ENCODE measurements at regions not wholly inside any gene's neighbourhood (a gene's known extent, or its start where the extent isn't known, plus 50 kb on each side); places are given as distances from the start of the nearest gene placed in this dataset.
A peak's percentile ranks its signal among the peaks of the same experiment; 100 is the strongest.
"Not testable (repeated sequence)": the region's sequence is repeated elsewhere in the genome, so short reads cannot be mapped to it uniquely, and the experiment has no call there.

- peak; percentile 32 for DNase-seq (ENCODE audit: extremely low spot score)
- Histone ChIP-seq H3K27ac (ENCODE audit: low read depth) (no peak overlapping the region), H3K4me3 (ENCODE audit: low read depth, low read length) (no peak overlapping the region), H3K4me1 (ENCODE audit: insufficient read depth) (no peaks in the 10 kb centered on the region), H3K36me3 (ENCODE audit: insufficient read depth) (peaks cover 1% of the 10 kb centered on the region)
- 54% methylated on average over 6 of the region's 6 CpGs for WGBS
These were observed 306.1 kb upstream of the RGS6 start for GRCh38 chr14:71625891-71626701.

DNA sequence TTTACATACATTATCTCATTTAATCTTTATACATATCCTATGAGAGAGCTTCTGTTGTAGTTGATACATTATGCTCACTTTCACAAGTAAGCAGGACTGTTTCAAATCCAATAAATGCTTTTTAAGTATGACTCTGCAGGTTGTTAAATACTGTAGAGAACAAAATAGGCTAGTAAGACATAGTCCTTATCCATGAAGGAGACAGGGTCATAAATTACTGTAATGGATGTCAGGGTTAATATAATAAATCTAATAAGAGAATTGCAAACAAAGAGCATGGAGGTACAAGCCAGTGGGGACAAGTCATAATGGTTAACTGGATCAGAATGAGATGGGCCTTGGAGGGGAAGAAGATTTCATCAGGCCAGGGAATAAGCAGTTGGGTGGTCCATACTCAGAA lies 303.8 kb upstream of the RGS6 start:
- Histone ChIP-seq H3K27ac (ENCODE audit: low read depth) (no peak overlapping the region), H3K4me3 (ENCODE audit: low read depth, low read length) (no peak overlapping the region), H3K4me1 (ENCODE audit: insufficient read depth) (no peaks in the 10 kb centered on the region), H3K36me3 (ENCODE audit: insufficient read depth) (peaks cover 1% of the 10 kb centered on the region)
- no peak for DNase-seq (ENCODE audit: extremely low spot score)

DNA sequence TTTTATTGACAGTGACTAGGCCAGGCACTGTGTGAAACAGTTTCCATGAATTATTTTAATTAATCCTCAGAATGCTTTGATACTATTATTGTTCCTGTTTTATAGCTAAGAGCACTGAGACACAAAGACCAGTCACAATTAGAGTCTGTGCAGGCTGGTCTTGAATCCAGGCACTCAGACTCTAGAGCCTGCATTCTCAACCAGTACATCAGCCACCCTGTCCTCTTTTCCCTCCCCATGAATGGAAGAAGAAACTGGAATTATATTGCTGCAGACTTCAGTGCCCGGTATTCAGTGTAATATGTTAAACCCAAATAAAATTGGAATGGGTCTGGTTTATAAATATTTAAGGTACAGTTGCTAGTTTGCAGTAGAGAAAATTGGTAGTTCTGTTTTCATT lies 303.0 kb upstream of the RGS6 start:
- 97% methylated on average over 1 of the region's 1 CpG for WGBS
- no peaks in the 10 kb centered on the region for H3K4me1 ChIP-seq (ENCODE audit: insufficient read depth)
- H3K27ac ChIP-seq (ENCODE audit: low read depth), result no peak overlapping the region
- peaks cover 1% of the 10 kb centered on the region for H3K36me3 ChIP-seq (ENCODE audit: insufficient read depth)
- DNase-seq (ENCODE audit: extremely low spot score), result no peak
- no peak overlapping the region for H3K4me3 ChIP-seq (ENCODE audit: low read depth, low read length)

GRCh38 chr14:71629765-71630492 lies 302.3 kb upstream of the RGS6 start:
- Histone ChIP-seq H3K4me1 (ENCODE audit: insufficient read depth) (no peaks in the 10 kb centered on the region), H3K36me3 (ENCODE audit: insufficient read depth) (peaks cover 1% of the 10 kb centered on the region), H3K4me3 (ENCODE audit: low read depth, low read length) (no peak overlapping the region), H3K27ac (ENCODE audit: low read depth) (no peak overlapping the region)
- DNase-seq (ENCODE audit: extremely low spot score), result no peak
- WGBS, result 83% methylated on average over 7 of the region's 7 CpGs

GRCh38 chr14:71631030-71631429 lies 301.2 kb upstream of the RGS6 start:
- H3K27ac ChIP-seq (ENCODE audit: low read depth); H3K4me1 ChIP-seq (ENCODE audit: insufficient read depth); H3K36me3 ChIP-seq (ENCODE audit: insufficient read depth); DNase-seq (ENCODE audit: extremely low spot score); H3K4me3 ChIP-seq (ENCODE audit: low read depth, low read length): not testable (repeated sequence)
- WGBS, result 97% methylated on average over 1 of the region's 1 CpG

DNA sequence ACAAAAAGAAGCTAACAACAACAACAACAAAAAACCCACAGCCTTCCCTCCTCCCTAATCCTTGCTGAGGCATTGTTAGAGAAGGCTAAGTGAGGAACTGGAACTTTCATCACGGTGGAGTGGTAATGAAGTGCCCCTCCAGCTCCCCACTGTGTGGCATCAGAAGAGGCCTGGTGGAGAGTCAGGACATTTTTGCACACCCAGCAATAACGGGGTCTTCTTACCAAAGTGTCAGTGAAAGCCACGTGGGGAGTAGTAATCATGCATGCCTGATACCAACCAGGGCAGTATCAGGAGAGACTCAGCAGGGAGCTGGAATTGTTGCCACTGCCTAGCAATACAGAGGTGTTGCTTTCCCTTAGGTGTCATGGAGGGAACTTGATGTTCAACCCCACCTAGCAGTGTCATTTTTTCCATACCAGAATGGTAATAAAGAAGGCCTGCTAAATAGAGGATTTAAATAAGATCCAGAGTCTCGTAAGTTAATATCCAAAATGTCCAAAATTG lies 299.7 kb upstream of the RGS6 start:
- H3K27ac ChIP-seq (ENCODE audit: low read depth), result no peak overlapping the region
- H3K4me3 ChIP-seq (ENCODE audit: low read depth, low read length), result no peak overlapping the region
- H3K36me3 ChIP-seq (ENCODE audit: insufficient read depth), result peaks cover 1% of the 10 kb centered on the region
- DNase-seq (ENCODE audit: extremely low spot score), result no peak
- no peaks in the 10 kb centered on the region for H3K4me1 ChIP-seq (ENCODE audit: insufficient read depth)
- WGBS, result 90% methylated on average over 4 of the region's 4 CpGs

DNA sequence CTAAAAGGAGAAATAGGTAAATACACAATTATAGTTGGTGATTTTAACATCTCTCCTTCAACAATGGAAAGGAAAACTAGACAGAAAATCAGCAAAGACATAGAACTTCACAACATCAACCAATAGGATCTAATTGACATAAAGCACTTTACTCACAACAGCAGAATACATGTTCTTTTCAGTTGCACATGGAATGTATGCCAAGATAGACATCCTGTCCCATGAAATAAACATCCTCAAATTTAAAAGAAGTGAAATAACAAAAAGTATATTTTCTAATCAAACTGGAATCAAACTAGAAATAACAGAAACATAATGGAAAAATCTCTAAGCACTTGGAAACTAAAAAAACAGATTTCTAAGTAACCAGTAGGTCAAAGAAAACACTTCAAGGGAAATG lies 296.2 kb upstream of the RGS6 start:
- H3K36me3 ChIP-seq (ENCODE audit: insufficient read depth), result no peaks in the 10 kb centered on the region
- no peak for DNase-seq (ENCODE audit: extremely low spot score)
- no peaks in the 10 kb centered on the region for H3K4me1 ChIP-seq (ENCODE audit: insufficient read depth)
- no peak overlapping the region for H3K27ac ChIP-seq (ENCODE audit: low read depth)
- H3K4me3 ChIP-seq (ENCODE audit: low read depth, low read length), result no peak overlapping the region

GRCh38 chr14:71636820-71637471 lies 295.3 kb upstream of the RGS6 start:
- no peaks in the 10 kb centered on the region for H3K36me3 ChIP-seq (ENCODE audit: insufficient read depth)
- no peak for DNase-seq (ENCODE audit: extremely low spot score)
- 96% methylated on average over 14 of the region's 14 CpGs for WGBS
- H3K27ac ChIP-seq (ENCODE audit: low read depth), result no peak overlapping the region
- H3K4me1 ChIP-seq (ENCODE audit: insufficient read depth), result no peaks in the 10 kb centered on the region
- H3K4me3 ChIP-seq (ENCODE audit: low read depth, low read length), result no peak overlapping the region

DNA sequence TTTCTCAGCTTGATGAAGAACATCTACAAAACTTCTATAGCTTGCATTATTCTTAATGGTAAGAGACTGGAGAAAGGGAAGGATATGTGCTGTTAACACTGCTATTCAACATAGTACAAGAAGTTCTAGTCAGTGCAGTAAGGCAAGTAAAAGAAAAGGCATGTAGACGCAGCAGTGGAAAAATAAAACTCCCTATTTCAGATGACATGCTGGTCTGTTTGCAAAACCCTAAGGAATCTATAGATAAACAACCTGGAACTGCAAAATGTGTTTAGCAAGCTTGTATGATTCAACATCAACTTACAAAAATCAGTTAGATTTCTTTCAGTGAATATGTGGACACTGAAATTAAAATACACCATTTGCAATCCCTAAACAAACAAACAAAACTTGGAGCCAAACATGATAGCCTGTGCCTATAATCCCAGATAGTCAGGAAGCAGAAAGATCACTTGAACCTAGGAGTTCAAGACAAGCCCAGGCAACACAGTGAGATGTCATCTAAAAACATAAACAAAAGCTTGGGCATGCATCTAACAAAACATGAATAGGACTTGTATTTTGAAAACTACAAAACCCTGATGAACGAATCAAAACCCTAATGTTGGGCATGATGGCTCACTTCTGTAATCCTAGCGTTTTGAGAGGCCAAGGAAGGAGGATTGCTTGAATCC lies 293.6 kb upstream of the RGS6 start:
- no peak for DNase-seq (ENCODE audit: extremely low spot score)
- H3K27ac ChIP-seq (ENCODE audit: low read depth), result no peak overlapping the region
- 80% methylated on average over 3 of the region's 3 CpGs for WGBS
- no peaks in the 10 kb centered on the region for H3K36me3 ChIP-seq (ENCODE audit: insufficient read depth)
- no peak overlapping the region for H3K4me3 ChIP-seq (ENCODE audit: low read depth, low read length)
- no peaks in the 10 kb centered on the region for H3K4me1 ChIP-seq (ENCODE audit: insufficient read depth)

DNA sequence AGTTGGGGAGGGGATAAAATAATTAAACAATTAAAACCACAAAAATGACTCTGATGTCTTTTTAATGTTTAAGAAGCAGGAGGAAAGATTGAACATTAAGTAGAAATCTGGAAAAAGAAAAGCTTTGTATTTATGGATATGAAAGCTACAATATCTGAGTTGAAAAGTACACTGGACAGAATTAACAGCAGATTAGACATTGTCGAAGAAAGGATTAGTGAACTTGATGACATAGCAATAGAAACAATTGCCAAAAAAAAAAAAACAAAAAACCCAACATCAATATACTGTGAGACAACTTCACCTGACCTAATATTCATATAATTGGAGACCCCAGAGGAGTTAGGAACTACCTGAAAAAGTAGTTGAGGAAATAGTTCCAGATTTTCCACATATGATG lies 289.5 kb upstream of the RGS6 start:
- 98% methylated on average over 1 of the region's 1 CpG for whole genome bisulfite sequencing
- no peaks in the 10 kb centered on the region for H3K36me3 ChIP-seq (ENCODE audit: insufficient read depth)
- DNase-seq (ENCODE audit: extremely low spot score), result no peak
- H3K27ac ChIP-seq (ENCODE audit: low read depth), result no peak overlapping the region
- H3K4me3 ChIP-seq (ENCODE audit: low read depth, low read length), result no peak overlapping the region
- H3K4me1 ChIP-seq (ENCODE audit: insufficient read depth), result no peaks in the 10 kb centered on the region

- H3K27ac ChIP-seq (ENCODE audit: low read depth), result no peak overlapping the region
- no peak for DNase-seq (ENCODE audit: extremely low spot score)
- no peaks in the 10 kb centered on the region for H3K4me1 ChIP-seq (ENCODE audit: insufficient read depth)
- H3K36me3 ChIP-seq (ENCODE audit: insufficient read depth), result no peaks in the 10 kb centered on the region
- WGBS, result 94% methylated on average over 4 of the region's 4 CpGs
- H3K4me3 ChIP-seq (ENCODE audit: low read depth, low read length), result no peak overlapping the region
These were observed 286.6 kb upstream of the RGS6 start for GRCh38 chr14:71645656-71646055.

- 86% methylated on average over 1 of the region's 1 CpG for WGBS
- Histone ChIP-seq H3K4me1 (ENCODE audit: insufficient read depth) (no peaks in the 10 kb centered on the region), H3K27ac (ENCODE audit: low read depth) (no peak overlapping the region), H3K36me3 (ENCODE audit: insufficient read depth) (no peaks in the 10 kb centered on the region), H3K4me3 (ENCODE audit: low read depth, low read length) (no peak overlapping the region)
- DNase-seq (ENCODE audit: extremely low spot score), result no peak
These were observed 285.7 kb upstream of the RGS6 start for GRCh38 chr14:71646518-71646917.

DNA sequence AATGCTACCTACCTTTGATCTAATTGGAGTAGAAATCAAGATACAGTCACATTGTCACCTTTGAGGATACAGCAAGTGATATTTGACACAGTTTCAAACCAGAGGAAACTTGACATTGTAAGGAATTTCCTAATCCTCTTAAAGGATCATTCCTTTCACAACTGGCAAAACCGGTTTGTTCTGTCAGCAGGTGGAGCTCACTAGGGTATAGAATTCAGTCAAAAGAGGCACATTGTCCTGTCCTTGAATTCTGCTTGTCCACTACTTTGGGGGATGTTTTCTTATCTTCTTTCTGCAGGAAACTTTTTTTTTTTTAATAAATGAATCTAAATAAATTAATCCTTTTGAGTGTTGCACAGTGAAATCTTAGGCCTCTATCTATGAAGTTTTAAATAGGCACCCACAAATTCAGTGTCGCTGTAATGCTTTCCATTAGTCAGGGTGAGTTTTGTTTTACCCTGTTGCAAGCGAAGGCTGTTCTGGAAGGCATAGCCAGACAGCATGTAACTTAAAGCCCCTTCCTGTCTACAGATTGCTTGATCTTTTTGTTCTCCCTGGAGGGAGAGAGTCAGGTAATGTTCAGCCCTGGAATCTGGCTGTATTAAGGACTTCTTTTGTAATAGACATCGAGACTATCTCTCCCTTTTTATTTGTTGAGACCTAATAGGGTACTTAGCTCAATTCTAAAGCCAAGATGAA lies 285.0 kb upstream of the RGS6 start:
- Histone ChIP-seq H3K4me1 (ENCODE audit: insufficient read depth) (no peaks in the 10 kb centered on the region), H3K4me3 (ENCODE audit: low read depth, low read length) (no peak overlapping the region), H3K36me3 (ENCODE audit: insufficient read depth) (no peaks in the 10 kb centered on the region), H3K27ac (ENCODE audit: low read depth) (no peak overlapping the region)
- DNase-seq (ENCODE audit: extremely low spot score), result peak; percentile 54
- WGBS, result 77% methylated on average over 4 of the region's 4 CpGs
